ENCODE measurements at regions not wholly inside any gene's neighbourhood (a gene's known extent, or its start where the extent isn't known, plus 50 kb on each side); places are given as distances from the start of the nearest gene placed in this dataset.

GRCh38 chr15:89421219-89421618 lies 75.2 kb downstream of the RHCG start:
- H3K27ac Mint-ChIP-seq: no peak overlapping the region
- peaks cover 0 to 4% (median 1%) of the 10 kb centered on the region in 7 donors for H3K9me3 Mint-ChIP-seq
- peaks cover 58 to 88% (median 82%) of the 10 kb centered on the region in 3 donors for H3K27me3 Mint-ChIP-seq
- ATAC-seq (ENCODE audit: low read depth in 2 of 2): no peak
- no peak for DNase-seq
- H3K4me1 Mint-ChIP-seq: peaks cover 1 to 4% (median 3%) of the 10 kb centered on the region in 3 donors
- no peak overlapping the region for H3K4me3 Mint-ChIP-seq
- no peaks in the 10 kb centered on the region for H3K36me3 Mint-ChIP-seq

- Mint-ChIP-seq H3K4me1 (peaks cover 7 to 13% (median 7%) of the 10 kb centered on the region in 3 donors), H3K9me3 (peaks cover 0 to 5% (median 2%) of the 10 kb centered on the region in 7 donors), H3K27ac (no peak overlapping the region), H3K36me3 (no peaks in the 10 kb centered on the region), H3K27me3 (peaks cover 68 to 93% (median 88%) of the 10 kb centered on the region in 3 donors), H3K4me3 (peak overlapping the region in 1 of 8 donors; percentile 1)
- DNase-seq (no peak), ATAC-seq (ENCODE audit: low read depth in 2 of 2) (no peak)
Measured at GRCh38 chr15:89419370-89419984, 76.9 kb downstream of the RHCG start.

- Mint-ChIP-seq H3K27ac (peak overlapping the region in 1 of 6 donors; percentile 46), H3K4me1 (peaks cover 10 to 14% (median 11%) of the 10 kb centered on the region in 3 donors), H3K27me3 (peaks cover 74 to 96% (median 93%) of the 10 kb centered on the region in 3 donors), H3K9me3 (peaks cover 0 to 5% (median 2%) of the 10 kb centered on the region in 7 donors), H3K4me3 (no peak overlapping the region), H3K36me3 (no peaks in the 10 kb centered on the region)
- DNase-seq (no peak), ATAC-seq (ENCODE audit: low read depth in 2 of 2) (no peak)
Measured at GRCh38 chr15:89417206-89417725, 79.1 kb downstream of the RHCG start.

- DNase-seq: peak; percentile 69
- H3K4me3 Mint-ChIP-seq: peak overlapping the region in 5 of 8 donors; percentile 15 to 73 (median 41)
- H3K27ac Mint-ChIP-seq: peak overlapping the region in 1 of 6 donors; percentile 37
Measured at GRCh38 chr15:89416339-89417183, 79.8 kb downstream of the RHCG start.

GRCh38 chr15:89414571-89414970 lies 79.9 kb upstream of the POLG start:
- Mint-ChIP-seq H3K4me1 (peaks cover 16 to 38% (median 31%) of the 10 kb centered on the region in 3 donors), H3K4me3 (no peak overlapping the region), H3K36me3 (no peaks in the 10 kb centered on the region), H3K27ac (no peak overlapping the region), H3K9me3 (peaks cover 0 to 5% (median 0%) of the 10 kb centered on the region in 7 donors), H3K27me3 (peaks cover 78 to 95% (median 94%) of the 10 kb centered on the region in 3 donors)
- ATAC-seq (ENCODE audit: low read depth in 2 of 2): no peak
- no peak for DNase-seq

More at GRCh38 chr15:89416339-89417183, 79.8 kb downstream of the RHCG start:
- peak; percentile 82 to 83 for ATAC-seq (ENCODE audit: low read depth in 2 of 2)
- Mint-ChIP-seq H3K36me3 (no peaks in the 10 kb centered on the region), H3K4me1 (peaks cover 14 to 20% (median 17%) of the 10 kb centered on the region in 3 donors), H3K9me3 (peaks cover 0 to 5% (median 2%) of the 10 kb centered on the region in 7 donors), H3K27me3 (peaks cover 74 to 96% (median 93%) of the 10 kb centered on the region in 3 donors)

- ATAC-seq (ENCODE audit: low read depth in 2 of 2) (no peak), DNase-seq (no peak)
- Mint-ChIP-seq H3K27ac (no peak overlapping the region), H3K4me1 (peaks cover 16 to 45% (median 38%) of the 10 kb centered on the region in 3 donors), H3K27me3 (peaks cover 75 to 95% (median 94%) of the 10 kb centered on the region in 3 donors), H3K4me3 (peak overlapping the region in 3 of 8 donors; percentile 37 to 65 (median 49)), H3K36me3 (no peaks in the 10 kb centered on the region), H3K9me3 (peaks cover 0 to 5% (median 0%) of the 10 kb centered on the region in 7 donors)
Measured at GRCh38 chr15:89413877-89414276, 79.3 kb upstream of the POLG start.

GRCh38 chr15:89412905-89413411 lies 78.3 kb upstream of the POLG start:
- peak overlapping the region in 1 of 8 donors; percentile 41 for H3K4me3 Mint-ChIP-seq
- H3K27ac Mint-ChIP-seq: peak overlapping the region in 1 of 6 donors; percentile 11
- no peak for ATAC-seq (ENCODE audit: low read depth in 2 of 2)
- DNase-seq: no peak
- H3K36me3 Mint-ChIP-seq: peaks cover 0 to 4% of the 10 kb centered on the region in 2 donors
- peaks cover 0 to 6% (median 0%) of the 10 kb centered on the region in 7 donors for H3K9me3 Mint-ChIP-seq
- H3K4me1 Mint-ChIP-seq: peaks cover 21 to 54% (median 47%) of the 10 kb centered on the region in 3 donors
- H3K27me3 Mint-ChIP-seq: peaks cover 78 to 96% (median 94%) of the 10 kb centered on the region in 3 donors

GRCh38 chr15:89410039-89410435 lies 75.4 kb upstream of the POLG start:
- DNase-seq (no peak), ATAC-seq (ENCODE audit: low read depth in 2 of 2) (no peak)
- H3K27ac Mint-ChIP-seq: peak overlapping the region in 2 of 6 donors; percentile 63 to 80
- H3K9me3 Mint-ChIP-seq: peaks cover 0 to 4% (median 0%) of the 10 kb centered on the region in 7 donors
- peaks cover 0 to 7% of the 10 kb centered on the region in 2 donors for H3K36me3 Mint-ChIP-seq
- H3K4me1 Mint-ChIP-seq: peaks cover 24 to 65% (median 63%) of the 10 kb centered on the region in 3 donors
- peak overlapping the region in 6 of 8 donors; percentile 19 to 96 (median 88) for H3K4me3 Mint-ChIP-seq
- H3K27me3 Mint-ChIP-seq: peaks cover 78 to 100% (median 89%) of the 10 kb centered on the region in 3 donors

GRCh38 chr15:89409184-89410038 lies 74.8 kb upstream of the POLG start:
- ATAC-seq (ENCODE audit: low read depth in 2 of 2) (no peak), DNase-seq (no peak)
- Mint-ChIP-seq H3K9me3 (peaks cover 0 to 4% (median 0%) of the 10 kb centered on the region in 7 donors), H3K36me3 (peaks cover 0 to 7% of the 10 kb centered on the region in 2 donors), H3K4me3 (peak overlapping the region; percentile 78 to 97 (median 92)), H3K4me1 (peaks cover 24 to 65% (median 63%) of the 10 kb centered on the region in 3 donors), H3K27ac (peak overlapping the region in 2 of 6 donors; percentile 63 to 80), H3K27me3 (peaks cover 76 to 100% (median 89%) of the 10 kb centered on the region in 3 donors)

- Mint-ChIP-seq H3K27ac (peak overlapping the region in 2 of 6 donors; percentile 81 to 95), H3K4me3 (peak overlapping the region; percentile 78 to 97 (median 92)), H3K4me1 (peaks cover 24 to 65% (median 63%) of the 10 kb centered on the region in 3 donors), H3K9me3 (peaks cover 0 to 4% (median 0%) of the 10 kb centered on the region in 7 donors), H3K36me3 (peaks cover 0 to 7% of the 10 kb centered on the region in 2 donors), H3K27me3 (peaks cover 73 to 100% (median 89%) of the 10 kb centered on the region in 3 donors)
- ATAC-seq (ENCODE audit: low read depth in 2 of 2) (no peak), DNase-seq (no peak)
Measured at GRCh38 chr15:89408372-89409183, 74.0 kb upstream of the POLG start.

- peaks cover 0 to 7% of the 10 kb centered on the region in 2 donors for H3K36me3 Mint-ChIP-seq
- peaks cover 18 to 61% (median 57%) of the 10 kb centered on the region in 3 donors for H3K4me1 Mint-ChIP-seq
- H3K4me3 Mint-ChIP-seq: peak overlapping the region; percentile 65 to 97 (median 88)
- no peak for DNase-seq
- H3K27ac Mint-ChIP-seq: no peak overlapping the region
- peaks cover 0 to 4% (median 0%) of the 10 kb centered on the region in 7 donors for H3K9me3 Mint-ChIP-seq
- H3K27me3 Mint-ChIP-seq: peaks cover 75 to 100% (median 89%) of the 10 kb centered on the region in 3 donors
- ATAC-seq (ENCODE audit: low read depth in 2 of 2): peak; percentile 34 to 35
Measured at GRCh38 chr15:89406940-89407607, 72.5 kb upstream of the POLG start.

Data from naive B cell (primary cell).